ENCODE measurements at regions not wholly inside any gene's neighbourhood (a gene's known extent, or its start where the extent isn't known, plus 50 kb on each side); places are given as distances from the start of the nearest gene placed in this dataset.

DNA sequence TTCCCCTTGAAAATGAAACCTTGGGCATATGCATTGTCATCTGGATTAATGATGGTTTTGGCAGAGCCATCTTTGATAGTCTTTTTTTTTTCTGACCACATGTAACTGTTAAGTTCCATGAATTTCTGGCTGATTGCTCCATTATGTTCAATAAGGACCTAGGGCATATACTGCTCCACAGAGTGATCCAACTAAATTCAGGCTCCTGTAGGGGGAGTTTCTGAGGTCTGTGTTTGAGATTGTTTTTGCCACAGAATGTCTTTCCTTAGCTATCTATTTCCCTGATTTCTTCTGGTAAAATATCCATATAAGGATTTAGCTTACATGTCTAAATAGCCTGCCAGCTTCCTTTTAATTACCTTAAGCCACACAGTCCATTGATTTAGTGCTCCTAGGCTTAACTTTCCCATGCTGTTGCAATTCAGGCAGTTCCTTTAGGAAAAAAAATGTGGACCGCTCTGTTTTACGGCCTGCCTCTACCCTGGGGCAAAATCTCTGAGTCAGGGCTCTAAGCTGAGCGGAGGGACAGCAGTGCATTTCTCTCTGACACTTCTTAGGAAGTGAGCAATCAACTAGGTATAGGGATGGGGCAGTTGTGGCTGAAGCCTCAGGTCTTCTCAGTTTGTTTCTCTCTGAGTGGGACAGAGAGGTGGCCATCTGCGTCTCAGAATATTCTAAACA lies 796.2 kb downstream of the NR2F2 start:
- TF ChIP-seq, protein P1, sequence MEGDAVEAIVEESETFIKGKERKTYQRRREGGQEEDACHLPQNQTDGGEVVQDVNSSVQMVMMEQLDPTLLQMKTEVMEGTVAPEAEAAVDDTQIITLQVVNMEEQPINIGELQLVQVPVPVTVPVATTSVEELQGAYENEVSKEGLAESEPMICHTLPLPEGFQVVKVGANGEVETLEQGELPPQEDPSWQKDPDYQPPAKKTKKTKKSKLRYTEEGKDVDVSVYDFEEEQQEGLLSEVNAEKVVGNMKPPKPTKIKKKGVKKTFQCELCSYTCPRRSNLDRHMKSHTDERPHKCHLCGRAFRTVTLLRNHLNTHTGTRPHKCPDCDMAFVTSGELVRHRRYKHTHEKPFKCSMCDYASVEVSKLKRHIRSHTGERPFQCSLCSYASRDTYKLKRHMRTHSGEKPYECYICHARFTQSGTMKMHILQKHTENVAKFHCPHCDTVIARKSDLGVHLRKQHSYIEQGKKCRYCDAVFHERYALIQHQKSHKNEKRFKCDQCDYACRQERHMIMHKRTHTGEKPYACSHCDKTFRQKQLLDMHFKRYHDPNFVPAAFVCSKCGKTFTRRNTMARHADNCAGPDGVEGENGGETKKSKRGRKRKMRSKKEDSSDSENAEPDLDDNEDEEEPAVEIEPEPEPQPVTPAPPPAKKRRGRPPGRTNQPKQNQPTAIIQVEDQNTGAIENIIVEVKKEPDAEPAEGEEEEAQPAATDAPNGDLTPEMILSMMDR (IDR thresholded peaks at IDR 0.05) = no peak

DNA sequence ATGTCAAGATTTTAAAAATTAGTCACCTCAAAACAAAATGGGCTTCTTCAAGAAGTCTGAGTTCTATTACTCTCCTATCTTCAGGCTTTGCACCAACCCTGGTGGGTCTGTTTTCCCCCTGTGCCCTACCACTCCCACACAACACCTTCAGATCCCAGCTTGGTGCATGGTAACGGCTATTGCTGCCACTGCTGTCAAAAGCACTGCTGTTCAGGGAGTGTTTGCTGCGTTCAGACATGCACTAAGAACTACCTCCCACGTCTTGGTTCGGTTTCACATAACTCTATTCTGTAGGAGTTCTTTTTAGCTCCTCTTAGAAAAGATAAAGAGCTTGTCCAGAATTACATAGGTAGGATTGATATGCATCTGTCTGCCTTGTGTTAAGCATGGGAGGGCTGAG lies 799.2 kb downstream of the NR2F2 start:
- H3K36me3 ChIP-seq = no peaks in the 10 kb centered on the region
- H3K4me3 ChIP-seq = no peak overlapping the region
- TF ChIP-seq, protein P1 (IDR thresholded peaks at IDR 0.05) = no peak
- no peak overlapping the region for H3K27ac ChIP-seq
- no peaks in the 10 kb centered on the region for H3K27me3 ChIP-seq
- no peak for DNase-seq (ENCODE audit: low spot score in 2 of 2)
- no peaks in the 10 kb centered on the region for H3K9me3 ChIP-seq
- intact Hi-C loops (cut with DNase I) = no loop called here
- H3K4me1 ChIP-seq = no peaks in the 10 kb centered on the region

More for the DNA sequence above, 796.2 kb downstream of the NR2F2 start:
- intact Hi-C loops (cut with DNase I) = no loop called here
- Histone ChIP-seq H3K27me3 (no peaks in the 10 kb centered on the region), H3K4me1 (no peaks in the 10 kb centered on the region), H3K36me3 (no peaks in the 10 kb centered on the region), H3K9me3 (no peaks in the 10 kb centered on the region), H3K27ac (no peak overlapping the region), H3K4me3 (no peak overlapping the region)
- no peak for DNase-seq (ENCODE audit: low spot score in 2 of 2)

- no peaks in the 10 kb centered on the region for H3K27me3 ChIP-seq
- H3K4me1 ChIP-seq = no peaks in the 10 kb centered on the region
- H3K36me3 ChIP-seq = no peaks in the 10 kb centered on the region
- no peaks in the 10 kb centered on the region for H3K9me3 ChIP-seq
- TF ChIP-seq, protein P1 (IDR thresholded peaks at IDR 0.05) = no peak
- intact Hi-C loops (cut with DNase I) = no loop called here
- H3K4me3 ChIP-seq = no peak overlapping the region
- H3K27ac ChIP-seq = no peak overlapping the region
- DNase-seq (ENCODE audit: low spot score in 2 of 2) = no peak
These were observed 809.7 kb downstream of the NR2F2 start for GRCh38 chr15:97140216-97140615.

DNA sequence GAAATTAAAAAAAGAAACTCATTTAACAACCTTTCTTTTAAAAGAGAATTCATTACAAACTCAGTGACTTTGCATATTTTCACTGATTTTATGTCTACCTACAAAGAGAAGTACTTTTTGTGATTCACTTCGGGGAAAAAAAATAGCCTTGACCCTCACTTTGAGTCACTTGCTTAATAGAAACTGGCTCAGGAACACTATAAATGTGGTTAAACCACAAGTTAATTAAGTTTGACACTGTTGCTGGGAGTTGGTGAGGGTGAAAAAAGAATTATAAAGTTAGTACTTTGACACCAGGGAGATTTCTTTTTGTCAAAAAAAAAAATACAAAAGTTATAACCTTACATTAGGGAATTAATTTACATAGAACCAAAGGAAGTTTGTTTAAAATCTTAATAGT lies 810.9 kb downstream of the NR2F2 start:
- no peaks in the 10 kb centered on the region for H3K27me3 ChIP-seq
- no peaks in the 10 kb centered on the region for H3K4me1 ChIP-seq
- intact Hi-C loops (cut with DNase I) = no loop called here
- TF ChIP-seq, protein P1 (IDR thresholded peaks at IDR 0.05) = no peak
- H3K4me3 ChIP-seq = no peak overlapping the region
- DNase-seq (ENCODE audit: low spot score in 2 of 2) = no peak
- H3K36me3 ChIP-seq = no peaks in the 10 kb centered on the region
- no peak overlapping the region for H3K27ac ChIP-seq
- no peaks in the 10 kb centered on the region for H3K9me3 ChIP-seq

DNA sequence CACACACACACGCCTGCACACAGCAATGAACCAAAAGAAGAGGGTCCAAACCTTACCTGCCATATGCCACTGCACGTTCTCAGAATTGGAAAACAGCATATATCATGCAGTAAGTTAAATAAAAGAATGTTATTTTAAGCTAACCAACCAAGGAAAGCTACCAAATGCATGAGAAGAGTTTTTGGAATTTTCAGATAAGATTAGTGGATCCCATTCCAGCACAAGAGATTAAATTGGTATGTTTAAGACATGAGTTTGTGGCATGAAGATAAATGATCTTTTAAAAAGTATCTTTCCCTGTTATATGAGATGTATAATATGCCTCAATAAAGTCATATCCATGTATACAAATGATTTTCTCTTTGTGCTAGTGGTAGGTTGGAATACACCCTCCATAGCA lies 811.4 kb downstream of the NR2F2 start:
- DNase-seq (ENCODE audit: low spot score in 2 of 2) = no peak
- no peak overlapping the region for H3K27ac ChIP-seq
- no peaks in the 10 kb centered on the region for H3K27me3 ChIP-seq
- H3K36me3 ChIP-seq = no peaks in the 10 kb centered on the region
- intact Hi-C loops (cut with DNase I) = no loop called here
- no peak overlapping the region for H3K4me3 ChIP-seq
- TF ChIP-seq, protein P1 (IDR thresholded peaks at IDR 0.05) = no peak
- no peaks in the 10 kb centered on the region for H3K4me1 ChIP-seq
- H3K9me3 ChIP-seq = no peaks in the 10 kb centered on the region
